Suprapubic skin (tissue), 4 donors: ENCODE measurements at regions not wholly inside any gene's neighbourhood (a gene's known extent, or its start where the extent isn't known, plus 50 kb on each side); places are given as distances from the start of the nearest gene placed in this dataset.

Experiments
- DNase-seq, 2 donors: peaks; one replicate each; pipeline ENCODE4 v3.0.0-alpha.2; 2019; ENCODE audit warnings: low spot score in 2 of 2
- H3K27ac ChIP-seq: fragments of 200-600 bp; sonication (generic); one replicate; pipeline ENCODE4 v1.5.1; 2019
- H3K27me3 ChIP-seq: fragments of 200-600 bp; sonication (generic); one replicate; pipeline ENCODE4 v1.5.1; 2019
- H3K36me3 ChIP-seq: fragments of 200-600 bp; sonication (generic); one replicate; pipeline ENCODE4 v1.5.1; 2019
- H3K4me1 ChIP-seq: fragments of 200-600 bp; sonication (generic); one replicate; pipeline ENCODE4 v1.5.1; 2019
- H3K4me3 ChIP-seq: fragments of 200-600 bp; sonication (generic); one replicate; pipeline ENCODE4 v1.5.1; 2019; ENCODE audit warnings: mild to moderate bottlenecking
- H3K9me3 ChIP-seq: fragments of 200-600 bp; sonication (generic); one replicate; pipeline ENCODE4 v1.5.1; 2019
- EP300 ChIP-seq: sonication (generic); formaldehyde crosslinking; IDR thresholded peaks from one replicate; pipeline ENCODE4 v1.6.1; 2017; ENCODE audit warnings: antibody characterized with exemption
- POLR2A ChIP-seq, 2 donors: fragments of 450-650 bp; IDR thresholded peaks; one replicate each; pipeline ENCODE4 v1.6.1; 2017; ENCODE audit warnings: antibody characterized with exemption in 2 of 2, mild to moderate bottlenecking in 2 of 2, moderate library complexity in 2 of 2
- POLR2AphosphoS5 ChIP-seq, 3 donors: sonication (generic); formaldehyde crosslinking; IDR thresholded peaks; one replicate each; pipeline ENCODE4 v1.6.1; 2017; ENCODE audit warnings: antibody characterized with exemption in 3 of 3
- WGBS: methylation state at CpG from one replicate; pipeline ENCODE4 v1.1.5; 2018; 5-methylcytosine and 5-hydroxymethylcytosine counted together
- TF ChIP-seq, protein P1 (sequence below), 2 donors: fragments of 200-600 bp in 1 of 2; fragments of 450-650 bp in 1 of 2; sonication (generic) in 1 of 2; IDR thresholded peaks; one replicate each; pipeline ENCODE4 v1.5.1; 2016 to 2019; ENCODE audit warnings: antibody characterized with exemption in 2 of 2, mild to moderate bottlenecking in 1 of 2, moderate library complexity in 1 of 2

DNA sequence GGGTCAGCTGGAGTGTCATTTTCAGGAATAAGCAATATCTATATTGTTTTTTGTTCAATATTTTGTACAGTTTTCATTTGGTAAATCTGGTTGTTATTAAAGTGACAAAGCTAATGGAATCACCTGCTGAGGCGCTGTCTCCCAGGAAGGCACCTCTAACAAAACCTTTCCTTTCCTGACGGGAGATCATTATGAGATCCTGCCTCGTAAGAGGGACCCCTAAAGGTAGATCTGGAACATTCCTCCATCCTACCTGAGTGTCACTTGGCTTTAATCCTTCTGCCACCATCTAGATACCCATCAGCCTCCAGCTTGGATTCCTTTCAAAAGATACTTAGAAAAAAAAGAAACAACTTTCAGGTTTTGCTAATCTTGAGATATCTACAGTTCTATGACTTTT is 157.7 kb downstream of the FAT3 start:
- peaks cover 18% of the 10 kb centered on the region for H3K4me1 ChIP-seq
- H3K27ac ChIP-seq: no peak overlapping the region
- no peak for DNase-seq
- WGBS: 95% methylated on average over 3 of the region's 3 CpGs
- no peaks in the 10 kb centered on the region for H3K9me3 ChIP-seq
- no peak overlapping the region for H3K4me3 ChIP-seq
- TF ChIP-seq, protein P1, sequence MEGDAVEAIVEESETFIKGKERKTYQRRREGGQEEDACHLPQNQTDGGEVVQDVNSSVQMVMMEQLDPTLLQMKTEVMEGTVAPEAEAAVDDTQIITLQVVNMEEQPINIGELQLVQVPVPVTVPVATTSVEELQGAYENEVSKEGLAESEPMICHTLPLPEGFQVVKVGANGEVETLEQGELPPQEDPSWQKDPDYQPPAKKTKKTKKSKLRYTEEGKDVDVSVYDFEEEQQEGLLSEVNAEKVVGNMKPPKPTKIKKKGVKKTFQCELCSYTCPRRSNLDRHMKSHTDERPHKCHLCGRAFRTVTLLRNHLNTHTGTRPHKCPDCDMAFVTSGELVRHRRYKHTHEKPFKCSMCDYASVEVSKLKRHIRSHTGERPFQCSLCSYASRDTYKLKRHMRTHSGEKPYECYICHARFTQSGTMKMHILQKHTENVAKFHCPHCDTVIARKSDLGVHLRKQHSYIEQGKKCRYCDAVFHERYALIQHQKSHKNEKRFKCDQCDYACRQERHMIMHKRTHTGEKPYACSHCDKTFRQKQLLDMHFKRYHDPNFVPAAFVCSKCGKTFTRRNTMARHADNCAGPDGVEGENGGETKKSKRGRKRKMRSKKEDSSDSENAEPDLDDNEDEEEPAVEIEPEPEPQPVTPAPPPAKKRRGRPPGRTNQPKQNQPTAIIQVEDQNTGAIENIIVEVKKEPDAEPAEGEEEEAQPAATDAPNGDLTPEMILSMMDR (IDR thresholded peaks at IDR 0.05): no peak
- TF ChIP-seq EP300 (no peak), POLR2AphosphoS5 (IDR thresholded peaks at IDR 0.05) (no peak), POLR2A (IDR thresholded peaks at IDR 0.05) (no peak)
- H3K27me3 ChIP-seq: no peaks in the 10 kb centered on the region
- H3K36me3 ChIP-seq: no peaks in the 10 kb centered on the region

DNA sequence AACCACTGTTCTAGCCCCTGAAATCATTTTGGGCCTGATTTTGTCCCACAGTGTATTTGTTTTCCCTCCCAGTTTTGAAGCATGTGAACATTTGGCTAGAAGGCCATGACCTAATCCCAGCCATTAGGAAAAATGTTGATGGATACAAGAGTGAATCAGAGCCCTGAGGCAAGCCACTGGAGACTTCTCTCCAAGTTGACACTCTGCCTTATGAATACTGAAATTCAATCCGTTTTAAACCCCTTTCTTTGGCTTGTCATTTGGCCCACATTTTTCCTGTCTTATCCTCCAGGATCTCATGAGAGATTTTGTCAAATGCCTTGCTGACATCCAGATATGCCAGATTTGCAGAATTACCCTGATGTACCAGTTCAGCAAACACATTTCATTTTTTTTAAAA is 158.8 kb downstream of the FAT3 start:
- Histone ChIP-seq H3K9me3 (no peaks in the 10 kb centered on the region), H3K4me1 (peaks cover 18% of the 10 kb centered on the region), H3K4me3 (no peak overlapping the region), H3K27me3 (no peaks in the 10 kb centered on the region), H3K27ac (no peak overlapping the region), H3K36me3 (no peaks in the 10 kb centered on the region)
- no peak for DNase-seq
- 10% methylated on average over 1 of the region's 1 CpG for WGBS
- TF ChIP-seq POLR2AphosphoS5 (IDR thresholded peaks at IDR 0.05): no peak
- no peak for TF ChIP-seq POLR2A (IDR thresholded peaks at IDR 0.05)
- TF ChIP-seq EP300: no peak
- TF ChIP-seq, protein P1 (IDR thresholded peaks at IDR 0.05): no peak

DNA sequence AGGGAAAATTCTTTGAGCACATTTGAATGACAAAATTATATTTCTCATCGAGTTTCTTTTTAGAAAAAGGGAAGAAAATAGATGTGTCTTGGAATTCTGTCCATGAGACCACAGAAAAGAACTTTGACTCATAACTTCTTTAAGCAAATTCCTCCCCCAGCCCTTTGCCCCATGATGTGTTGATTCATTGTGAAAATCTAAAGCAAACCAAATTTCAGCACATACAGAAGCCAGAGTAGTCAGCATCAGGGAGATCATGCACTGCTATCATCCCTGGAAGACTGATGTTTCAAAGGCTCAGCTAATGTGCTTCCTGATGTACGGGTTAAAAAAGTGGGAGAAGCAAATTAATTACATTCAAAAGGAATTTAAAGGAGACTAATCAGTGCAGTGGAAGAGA is 159.7 kb downstream of the FAT3 start:
- WGBS: 54% methylated on average over 2 of the region's 2 CpGs
- DNase-seq: no peak
- H3K4me1 ChIP-seq: peaks cover 18% of the 10 kb centered on the region

GRCh38 chr11:92384802-92385201 is 160.2 kb downstream of the FAT3 start:
- WGBS: 25% methylated on average over 2 of the region's 2 CpGs
- TF ChIP-seq, protein P1 (IDR thresholded peaks at IDR 0.05): no peak
- TF ChIP-seq POLR2A (IDR thresholded peaks at IDR 0.05): no peak
- TF ChIP-seq EP300: no peak
- TF ChIP-seq POLR2AphosphoS5 (IDR thresholded peaks at IDR 0.05): no peak
- Histone ChIP-seq H3K4me1 (peaks cover 18% of the 10 kb centered on the region), H3K9me3 (no peaks in the 10 kb centered on the region), H3K4me3 (no peak overlapping the region), H3K27ac (no peak overlapping the region), H3K36me3 (no peaks in the 10 kb centered on the region), H3K27me3 (no peaks in the 10 kb centered on the region)
- no peak for DNase-seq

More for the DNA sequence above, 159.7 kb downstream of the FAT3 start:
- H3K27me3 ChIP-seq: no peaks in the 10 kb centered on the region
- no peaks in the 10 kb centered on the region for H3K9me3 ChIP-seq
- TF ChIP-seq, protein P1 (IDR thresholded peaks at IDR 0.05): no peak
- no peak for TF ChIP-seq POLR2AphosphoS5 (IDR thresholded peaks at IDR 0.05)
- TF ChIP-seq POLR2A (IDR thresholded peaks at IDR 0.05): no peak
- H3K27ac ChIP-seq: no peak overlapping the region
- no peaks in the 10 kb centered on the region for H3K36me3 ChIP-seq
- no peak overlapping the region for H3K4me3 ChIP-seq

GRCh38 chr11:92386577-92386976 is 162.0 kb downstream of the FAT3 start:
- no peak for DNase-seq
- H3K27ac ChIP-seq: no peak overlapping the region
- H3K9me3 ChIP-seq: no peaks in the 10 kb centered on the region
- no peak overlapping the region for H3K4me3 ChIP-seq
- H3K4me1 ChIP-seq: peaks cover 18% of the 10 kb centered on the region
- 86% methylated on average over 5 of the region's 5 CpGs for WGBS
- TF ChIP-seq POLR2A (IDR thresholded peaks at IDR 0.05) (no peak), EP300 (no peak), POLR2AphosphoS5 (IDR thresholded peaks at IDR 0.05) (no peak)
- TF ChIP-seq, protein P1 (IDR thresholded peaks at IDR 0.05): no peak
- no peaks in the 10 kb centered on the region for H3K36me3 ChIP-seq
- H3K27me3 ChIP-seq: no peaks in the 10 kb centered on the region
